Tibial nerve (tissue), 4 donors: ENCODE measurements at regions not wholly inside any gene's neighbourhood (a gene's known extent, or its start where the extent isn't known, plus 50 kb on each side); places are given as distances from the start of the nearest gene placed in this dataset.

Experiments used
- EP300 ChIP-seq, 2 donors: sonication (generic); formaldehyde crosslinking; IDR thresholded peaks; one replicate each; pipeline ENCODE4 v1.6.1; 2017; ENCODE audit warnings: antibody characterized with exemption in 2 of 2, mild to moderate bottlenecking in 1 of 2
- POLR2A ChIP-seq, 2 donors: fragments of 450-650 bp; IDR thresholded peaks; one replicate each; pipeline ENCODE4 v1.6.1; 2017; ENCODE audit warnings: antibody characterized with exemption in 2 of 2, mild to moderate bottlenecking in 2 of 2, moderate library complexity in 2 of 2
- TF ChIP-seq, protein P1 (sequence below), 5 experiments: fragments of 200-600 bp in 3 of 5; fragments of 450-650 bp in 2 of 5; sonication (generic) in 3 of 5; IDR thresholded peaks; one replicate each; pipeline ENCODE4 v1.5.1; 2016 to 2019; ENCODE audit warnings: antibody characterized with exemption in 5 of 5, mild to moderate bottlenecking in 3 of 5, moderate library complexity in 2 of 5

DNA sequence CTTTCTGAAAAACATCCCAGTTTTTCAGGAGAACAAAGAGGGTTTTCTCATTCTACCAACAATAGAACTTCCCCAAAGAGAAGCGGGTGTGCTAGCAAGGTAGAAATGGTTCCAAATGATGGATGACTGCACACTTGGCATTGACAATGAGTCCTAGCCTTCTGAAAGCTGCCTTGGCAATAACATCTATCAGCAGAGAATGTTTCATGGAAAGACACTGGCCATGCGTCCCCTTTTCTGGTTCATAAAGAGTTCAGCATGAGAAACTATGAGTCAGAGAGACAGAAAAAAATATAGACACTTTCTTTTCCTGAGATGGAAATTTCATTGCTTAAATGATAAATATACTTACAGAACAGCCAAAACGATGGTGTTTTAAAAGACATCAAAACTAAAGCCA lies 236.9 kb upstream of the PRKX start:
- TF ChIP-seq, protein P1, sequence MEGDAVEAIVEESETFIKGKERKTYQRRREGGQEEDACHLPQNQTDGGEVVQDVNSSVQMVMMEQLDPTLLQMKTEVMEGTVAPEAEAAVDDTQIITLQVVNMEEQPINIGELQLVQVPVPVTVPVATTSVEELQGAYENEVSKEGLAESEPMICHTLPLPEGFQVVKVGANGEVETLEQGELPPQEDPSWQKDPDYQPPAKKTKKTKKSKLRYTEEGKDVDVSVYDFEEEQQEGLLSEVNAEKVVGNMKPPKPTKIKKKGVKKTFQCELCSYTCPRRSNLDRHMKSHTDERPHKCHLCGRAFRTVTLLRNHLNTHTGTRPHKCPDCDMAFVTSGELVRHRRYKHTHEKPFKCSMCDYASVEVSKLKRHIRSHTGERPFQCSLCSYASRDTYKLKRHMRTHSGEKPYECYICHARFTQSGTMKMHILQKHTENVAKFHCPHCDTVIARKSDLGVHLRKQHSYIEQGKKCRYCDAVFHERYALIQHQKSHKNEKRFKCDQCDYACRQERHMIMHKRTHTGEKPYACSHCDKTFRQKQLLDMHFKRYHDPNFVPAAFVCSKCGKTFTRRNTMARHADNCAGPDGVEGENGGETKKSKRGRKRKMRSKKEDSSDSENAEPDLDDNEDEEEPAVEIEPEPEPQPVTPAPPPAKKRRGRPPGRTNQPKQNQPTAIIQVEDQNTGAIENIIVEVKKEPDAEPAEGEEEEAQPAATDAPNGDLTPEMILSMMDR (IDR thresholded peaks at IDR 0.05) = no peak
- TF ChIP-seq POLR2A (IDR thresholded peaks at IDR 0.05) = no peak
- TF ChIP-seq EP300 (IDR thresholded peaks at IDR 0.05) = no peak
